H9 (cell line): ENCODE measurements at regions not wholly inside any gene's neighbourhood (a gene's known extent, or its start where the extent isn't known, plus 50 kb on each side); places are given as distances from the start of the nearest gene placed in this dataset.

Source experiments
- DNase-seq: peaks from one replicate; pipeline ENCODE4 v3.0.0-alpha.2; 2017
- H2AFZ ChIP-seq: one replicate; pipeline ENCODE4 v1.6.1; 2013; ENCODE audit warnings: mild to moderate bottlenecking, low read length, control low read depth, moderate library complexity
- H2AK5ac ChIP-seq: 2 replicates; pipeline ENCODE4 v1.6.1; 2013; ENCODE audit warnings: low read length, control low read depth, mixed read lengths; ENCODE audit not compliant: insufficient read length
- H2BK120ac ChIP-seq: one replicate; pipeline ENCODE4 v1.6.1; 2013; ENCODE audit warnings: low read depth, mild to moderate bottlenecking, low read length, control low read depth, inconsistent platforms; ENCODE audit not compliant: poor library complexity, severe bottlenecking
- H2BK12ac ChIP-seq: 2 replicates; pipeline ENCODE4 v1.6.1; 2013; ENCODE audit warnings: low read length, control low read depth, mixed read lengths, low read depth; ENCODE audit not compliant: insufficient read length
- H2BK15ac ChIP-seq: 2 replicates; pipeline ENCODE4 v1.6.1; 2013; ENCODE audit warnings: low read depth, low read length, control low read depth
- H2BK20ac ChIP-seq: one replicate; pipeline ENCODE4 v1.6.1; 2013; ENCODE audit warnings: low read depth, mild to moderate bottlenecking, low read length, control low read depth, inconsistent platforms; ENCODE audit not compliant: poor library complexity, severe bottlenecking
- H2BK5ac ChIP-seq: 2 replicates; pipeline ENCODE4 v1.6.1; 2013; ENCODE audit warnings: low read length, control low read depth, mixed read lengths; ENCODE audit not compliant: insufficient read length
- H3K14ac ChIP-seq: 2 replicates; pipeline ENCODE4 v1.6.1; 2013; ENCODE audit warnings: low read length, control low read depth; ENCODE audit not compliant: insufficient read depth
- H3K18ac ChIP-seq: 2 replicates; pipeline ENCODE4 v1.6.1; 2013; ENCODE audit warnings: low read depth, mild to moderate bottlenecking, mixed read lengths, low read length, control low read depth; ENCODE audit not compliant: insufficient read length
- H3K23ac ChIP-seq: 2 replicates; pipeline ENCODE4 v1.6.1; 2013; ENCODE audit warnings: low read length, control low read depth, mixed read lengths, low read depth; ENCODE audit not compliant: insufficient read length
- H3K23me2 ChIP-seq: 2 replicates; pipeline ENCODE4 v1.6.1; 2013; ENCODE audit warnings: low read depth, mild to moderate bottlenecking, mixed read lengths, low read length, control low read depth; ENCODE audit not compliant: insufficient read length, poor library complexity, severe bottlenecking
- H3K27ac ChIP-seq: 2 replicates; pipeline ENCODE4 v1.5.1; 2013; ENCODE audit warnings: low read length, control low read depth, mixed read lengths, low read depth; ENCODE audit not compliant: insufficient read length
- H3K27me3 ChIP-seq: 2 replicates; pipeline ENCODE4 v1.6.1; 2013; ENCODE audit warnings: low read length, control low read depth, inconsistent platforms; ENCODE audit not compliant: insufficient read depth
- H3K4ac ChIP-seq: 2 replicates; pipeline ENCODE4 v1.6.1; 2013; ENCODE audit warnings: low read depth, mild to moderate bottlenecking, control low read depth, inconsistent platforms, low read length, moderate library complexity
- H3K4me1 ChIP-seq: 2 replicates; pipeline ENCODE4 v1.6.1; 2013; ENCODE audit warnings: low read length, control low read depth, inconsistent platforms; ENCODE audit not compliant: insufficient read depth
- H3K4me2 ChIP-seq: 2 replicates; pipeline ENCODE4 v1.6.1; 2013; ENCODE audit warnings: low read length, control low read depth, mixed read lengths; ENCODE audit not compliant: insufficient read length, insufficient read depth
- H3K56ac ChIP-seq: 2 replicates; pipeline ENCODE4 v1.6.1; 2013; ENCODE audit warnings: low read depth, mild to moderate bottlenecking, mixed read lengths, low read length, control low read depth; ENCODE audit not compliant: insufficient read length
- H3K79me1 ChIP-seq: 2 replicates; pipeline ENCODE4 v1.6.1; 2013; ENCODE audit warnings: low read depth, mild to moderate bottlenecking, moderate library complexity, low read length, control low read depth, inconsistent platforms; ENCODE audit not compliant: insufficient read depth, poor library complexity, severe bottlenecking
- H3K79me2 ChIP-seq: 2 replicates; pipeline ENCODE4 v1.6.1; 2013; ENCODE audit warnings: low read length, control low read depth, inconsistent platforms; ENCODE audit not compliant: insufficient read depth
- H3K9ac ChIP-seq: 2 replicates; pipeline ENCODE4 v1.6.1; 2013; ENCODE audit warnings: low read length, control low read depth, mixed read lengths; ENCODE audit not compliant: insufficient read length; ENCODE audit errors: extremely low read depth
- H3K9me3 ChIP-seq: one replicate; pipeline ENCODE4 v1.6.1; 2013; ENCODE audit warnings: low read depth, low read length, inconsistent platforms; ENCODE audit not compliant: control insufficient read depth
- H3T11ph ChIP-seq: one replicate; pipeline ENCODE4 v1.6.1; 2013; ENCODE audit warnings: mild to moderate bottlenecking, low read length, control low read depth, inconsistent platforms
- H4K20me1 ChIP-seq: one replicate; pipeline ENCODE4 v1.6.1; 2013; ENCODE audit not compliant: control insufficient read depth, insufficient read length, insufficient read depth
- H4K5ac ChIP-seq: 2 replicates; pipeline ENCODE4 v1.6.1; 2013; ENCODE audit warnings: low read depth, mild to moderate bottlenecking, mixed read lengths, low read length, control low read depth; ENCODE audit not compliant: insufficient read length
- H4K8ac ChIP-seq: replicated peaks from 2 replicates; pipeline ENCODE4 v1.6.1; 2013; ENCODE audit warnings: low read length, control low read depth, mixed read lengths, low read depth; ENCODE audit not compliant: insufficient read length
- H4K91ac ChIP-seq: 2 replicates; pipeline ENCODE4 v1.6.1; 2013; ENCODE audit warnings: low read depth, mild to moderate bottlenecking, moderate library complexity, mixed read lengths, low read length, control low read depth; ENCODE audit not compliant: insufficient read length
- H3K27ac Mint-ChIP-seq, 3 experiments: 2 replicates in 2 of 3; 3 replicates in 1 of 3; pipeline ENCODE4 v1.8.0; 2020 to 2021; ENCODE audit warnings: mixed read lengths in 3 of 3, mild to moderate bottlenecking in 1 of 3, moderate library complexity in 1 of 3
- H3K27me3 Mint-ChIP-seq: 2 replicates; pipeline ENCODE4 v1.8.0; 2021; ENCODE audit warnings: low read depth, mild to moderate bottlenecking, moderate library complexity, mixed read lengths
- H3K36me3 Mint-ChIP-seq, 3 experiments: 2 replicates in 2 of 3; 3 replicates in 1 of 3; pipeline ENCODE4 v1.8.0; 2020 to 2021; ENCODE audit warnings: low read depth in 3 of 3, mixed read lengths in 3 of 3; ENCODE audit not compliant: insufficient read depth in 1 of 3
- H3K4me1 Mint-ChIP-seq, 2 experiments: 2 replicates each; pipeline ENCODE4 v1.8.0; 2020; ENCODE audit warnings: mixed read lengths in 2 of 2
- H3K4me3 Mint-ChIP-seq, 2 experiments: 2 replicates in 1 of 2; 3 replicates in 1 of 2; pipeline ENCODE4 v1.8.0; 2020 to 2021; ENCODE audit warnings: mild to moderate bottlenecking in 2 of 2, mixed read lengths in 2 of 2, moderate library complexity in 1 of 2
- H3K9me3 Mint-ChIP-seq, 2 experiments: 2 replicates in 1 of 2; 3 replicates in 1 of 2; pipeline ENCODE4 v1.8.0; 2020; ENCODE audit warnings: mild to moderate bottlenecking in 2 of 2, mixed read lengths in 2 of 2, moderate library complexity in 1 of 2
- WGBS: extraction: QIAGEN DNeasy Blood & Tissue Kit; methylation state at CpG from one replicate; pipeline ENCODE4 v1.1.7; 2013; ENCODE audit warnings: missing lambda C conversion rate, low lambda C conversion rate, mixed read lengths; ENCODE audit not compliant: insufficient read length; ENCODE audit errors: extremely low coverage; 5-methylcytosine and 5-hydroxymethylcytosine counted together
- TF ChIP-seq, protein P1 (sequence below): fragments of 200-600 bp; sonication (generic); conservative IDR thresholded peaks from 3 replicates; pipeline ENCODE4 v1.8.0; 2021; ENCODE audit warnings: antibody characterized with exemption, mild to moderate bottlenecking

DNA sequence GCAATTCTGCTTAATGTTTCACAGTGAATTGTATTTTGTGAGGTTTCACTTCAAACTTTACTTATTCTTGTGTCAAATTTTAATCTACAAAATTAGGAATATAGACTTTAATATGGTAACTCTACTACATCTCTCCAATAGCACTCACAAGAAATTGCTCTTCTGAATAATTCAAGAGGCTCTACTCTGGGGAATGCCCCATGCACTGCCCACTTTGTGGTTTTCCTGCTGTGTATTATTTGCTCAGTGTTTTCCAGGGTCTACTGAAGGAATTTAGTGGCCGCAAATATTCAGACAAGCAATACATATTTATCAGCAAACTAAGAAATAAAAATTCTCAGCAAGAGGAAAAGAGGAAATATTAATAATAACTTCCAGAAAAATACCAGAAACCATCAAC, 611.4 kb downstream of the TNS3 start:
- H3K27ac ChIP-seq, result no peak overlapping the region
- H3K4me3 Mint-ChIP-seq, result no peak overlapping the region
- H2BK120ac ChIP-seq, result no peak overlapping the region
- H4K91ac ChIP-seq, result no peak overlapping the region
- H2BK12ac ChIP-seq, result no peak overlapping the region
- no peak overlapping the region for H3K9ac ChIP-seq
- H2BK20ac ChIP-seq, result no peak overlapping the region
- H2BK15ac ChIP-seq, result no peak overlapping the region
- no peak overlapping the region for H2BK5ac ChIP-seq
- peaks cover 0 to under 1% (median 0%) of the 10 kb centered on the region in 3 experiments; a peak in 3 of 7 replicates for H3K36me3 Mint-ChIP-seq
- H3K27me3 ChIP-seq, result no peaks in the 10 kb centered on the region
- H3K9me3 ChIP-seq, result no peaks in the 10 kb centered on the region
- no peak overlapping the region for H3K56ac ChIP-seq
- H3K18ac ChIP-seq, result no peak overlapping the region
- H2AFZ ChIP-seq, result no peak overlapping the region
- H3K9me3 Mint-ChIP-seq, result peaks cover 0 to 5% of the 10 kb centered on the region in 2 experiments; a peak in 3 of 5 replicates
- no peak for DNase-seq
- H4K20me1 ChIP-seq, result no peaks in the 10 kb centered on the region
- H3K4me1 ChIP-seq, result no peaks in the 10 kb centered on the region
- no peak overlapping the region for H2AK5ac ChIP-seq
- WGBS, result no CpG with 5 or more reads among the region's 1 CpG
- H3K4me1 Mint-ChIP-seq, result no peaks in the 10 kb centered on the region
- H3K23me2 ChIP-seq, result no peaks in the 10 kb centered on the region
- no peak overlapping the region for H4K8ac ChIP-seq
- no peak overlapping the region for H3K23ac ChIP-seq
- no peaks in the 10 kb centered on the region for H3K79me2 ChIP-seq
- no peak overlapping the region for H3K4ac ChIP-seq
- H4K5ac ChIP-seq, result no peak overlapping the region
- peak overlapping the region in 1 of 3 experiments; percentile 52; a peak in 1 of 7 replicates for H3K27ac Mint-ChIP-seq
- no peak overlapping the region for H3K14ac ChIP-seq
- no peaks in the 10 kb centered on the region for H3K79me1 ChIP-seq
- no peaks in the 10 kb centered on the region for H3K27me3 Mint-ChIP-seq
- TF ChIP-seq, protein P1, sequence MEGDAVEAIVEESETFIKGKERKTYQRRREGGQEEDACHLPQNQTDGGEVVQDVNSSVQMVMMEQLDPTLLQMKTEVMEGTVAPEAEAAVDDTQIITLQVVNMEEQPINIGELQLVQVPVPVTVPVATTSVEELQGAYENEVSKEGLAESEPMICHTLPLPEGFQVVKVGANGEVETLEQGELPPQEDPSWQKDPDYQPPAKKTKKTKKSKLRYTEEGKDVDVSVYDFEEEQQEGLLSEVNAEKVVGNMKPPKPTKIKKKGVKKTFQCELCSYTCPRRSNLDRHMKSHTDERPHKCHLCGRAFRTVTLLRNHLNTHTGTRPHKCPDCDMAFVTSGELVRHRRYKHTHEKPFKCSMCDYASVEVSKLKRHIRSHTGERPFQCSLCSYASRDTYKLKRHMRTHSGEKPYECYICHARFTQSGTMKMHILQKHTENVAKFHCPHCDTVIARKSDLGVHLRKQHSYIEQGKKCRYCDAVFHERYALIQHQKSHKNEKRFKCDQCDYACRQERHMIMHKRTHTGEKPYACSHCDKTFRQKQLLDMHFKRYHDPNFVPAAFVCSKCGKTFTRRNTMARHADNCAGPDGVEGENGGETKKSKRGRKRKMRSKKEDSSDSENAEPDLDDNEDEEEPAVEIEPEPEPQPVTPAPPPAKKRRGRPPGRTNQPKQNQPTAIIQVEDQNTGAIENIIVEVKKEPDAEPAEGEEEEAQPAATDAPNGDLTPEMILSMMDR, result no peak
- H3K4me2 ChIP-seq, result no peak overlapping the region
- no peak overlapping the region for H3T11ph ChIP-seq
